Stimulated activated naive CD4-positive, alpha-beta T cell treated with Interleukin-2 at 50 U/mL for 16 hours (primary cell): ENCODE measurements at regions not wholly inside any gene's neighbourhood (a gene's known extent, or its start where the extent isn't known, plus 50 kb on each side); places are given as distances from the start of the nearest gene placed in this dataset.
"Not testable (repeated sequence)": the region's sequence is repeated elsewhere in the genome, so short reads cannot be mapped to it uniquely, and the experiment has no call there.

Experiments used
- DNase-seq: peaks from one replicate; lab custom pipeline; 2025; lab: John Stamatoyannopoulos, UW

GRCh38 chr14:105600939-105601359 lies 74.6 kb downstream of the TMEM121 start:
- DNase-seq = no peak

- DNase-seq = no peak
Measured at GRCh38 chr14:105601360-105602242, 75.2 kb downstream of the TMEM121 start.

- no peak for DNase-seq
Measured at GRCh38 chr14:105602243-105602750, 75.9 kb downstream of the TMEM121 start.

- DNase-seq = no peak
Measured at GRCh38 chr14:105602799-105603793, 76.7 kb downstream of the TMEM121 start.

GRCh38 chr14:105604531-105605463 lies 78.4 kb downstream of the TMEM121 start:
- not testable (repeated sequence) for DNase-seq

GRCh38 chr14:105605464-105606304 lies 79.3 kb downstream of the TMEM121 start:
- no peak for DNase-seq

GRCh38 chr14:105606305-105606975 lies 80.1 kb downstream of the TMEM121 start:
- DNase-seq = not testable (repeated sequence)

DNA sequence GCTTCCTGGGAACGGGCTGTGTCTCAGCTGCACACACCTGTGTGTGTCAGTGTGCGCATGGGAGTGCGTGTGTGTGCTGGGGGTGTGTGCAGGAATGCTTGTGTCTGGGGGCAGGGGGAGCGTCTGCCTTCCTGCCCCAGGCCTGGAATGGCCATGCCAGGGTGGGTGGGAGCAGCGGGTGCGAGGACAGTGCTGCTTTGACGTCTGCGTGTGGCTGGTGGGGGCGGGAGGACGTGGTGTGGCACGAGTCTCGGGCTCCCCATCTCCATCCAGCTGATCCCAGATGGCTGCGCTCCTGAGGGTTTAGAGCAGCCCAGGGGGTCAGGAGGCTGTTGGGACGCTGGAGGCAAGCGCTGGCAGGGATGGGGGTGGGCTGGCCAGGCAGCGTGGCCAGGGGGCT lies 80.6 kb downstream of the TMEM121 start:
- not testable (repeated sequence) for DNase-seq

- not testable (repeated sequence) for DNase-seq
Measured at GRCh38 chr14:105614987-105615386, 88.6 kb downstream of the TMEM121 start.

- DNase-seq = not testable (repeated sequence)
Measured at GRCh38 chr14:105615986-105616801, 89.8 kb downstream of the TMEM121 start.

- DNase-seq = no peak
Measured at GRCh38 chr14:105616802-105617192, 90.4 kb downstream of the TMEM121 start.

GRCh38 chr14:105617201-105617777 lies 90.9 kb downstream of the TMEM121 start:
- DNase-seq = no peak

- DNase-seq = not testable (repeated sequence)
Measured at GRCh38 chr14:105617805-105618204, 91.4 kb downstream of the TMEM121 start.

GRCh38 chr14:105619324-105619723 lies 92.9 kb downstream of the TMEM121 start:
- DNase-seq = not testable (repeated sequence)

DNA sequence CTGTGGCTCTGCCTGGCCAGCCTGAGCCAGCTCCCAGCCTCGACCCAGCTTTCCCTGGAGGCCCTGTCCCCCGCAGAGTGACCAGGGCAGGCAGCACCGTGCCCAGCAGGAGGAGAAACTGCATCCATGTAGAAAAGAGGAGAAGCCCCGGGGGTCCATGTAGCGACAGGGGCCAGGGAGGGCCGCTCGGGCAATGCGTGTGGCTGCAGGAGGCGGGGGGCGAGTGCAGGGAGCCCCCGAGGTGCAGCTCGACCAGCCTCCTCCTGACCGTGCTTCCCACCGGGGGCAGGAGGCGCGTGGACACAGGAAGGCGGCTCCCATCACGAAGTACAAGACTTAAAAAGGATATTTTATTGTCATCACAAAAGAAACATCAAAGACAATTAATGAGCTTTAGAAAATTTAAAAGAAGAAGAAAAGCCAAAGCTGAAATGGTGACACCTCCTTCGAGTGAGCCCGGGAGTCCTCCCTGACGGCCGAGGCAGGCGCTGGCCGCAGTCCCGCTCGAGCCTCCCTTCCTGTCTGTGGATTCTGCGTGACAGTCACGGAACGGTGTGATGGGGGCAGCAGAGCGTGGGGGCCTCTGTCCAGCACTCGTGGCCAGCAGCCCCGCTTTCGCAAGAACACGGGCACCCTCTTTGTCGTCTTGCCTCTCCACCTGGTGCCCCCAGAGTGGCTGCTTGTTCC lies 93.9 kb downstream of the TMEM121 start:
- not testable (repeated sequence) for DNase-seq

DNA sequence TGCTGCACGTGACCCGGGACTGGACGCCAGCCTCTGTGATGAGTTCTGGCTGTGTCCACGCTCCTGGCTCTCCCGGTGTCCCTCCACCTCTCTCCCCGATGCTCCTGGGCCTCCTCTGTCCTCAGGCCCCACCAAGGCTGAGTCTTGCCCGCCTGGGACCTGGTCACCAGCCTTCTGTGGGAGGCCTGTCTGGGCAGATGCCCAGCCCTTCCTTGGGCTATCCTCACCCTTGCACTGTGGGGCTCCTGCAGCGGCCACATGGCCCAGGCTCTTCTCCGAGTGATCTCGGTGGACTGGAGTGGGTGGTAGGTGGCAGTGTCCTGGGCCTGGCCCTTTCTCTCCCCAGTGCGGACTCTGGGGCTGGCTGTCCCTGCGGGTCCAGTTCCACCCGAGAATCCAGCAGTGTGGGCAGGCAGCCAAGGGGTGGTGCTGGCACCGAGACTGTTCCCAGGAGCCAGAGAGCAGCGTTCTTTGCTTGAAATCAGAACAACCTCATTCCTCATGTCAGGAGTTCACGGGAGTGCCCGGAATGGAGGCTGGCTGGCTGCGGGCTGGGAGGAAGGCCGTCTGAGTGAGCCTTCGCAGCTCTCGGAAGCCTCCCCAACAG lies 94.6 kb downstream of the TMEM121 start:
- DNase-seq = not testable (repeated sequence)
